Kasumi-1 (cell line): ENCODE measurements at regions not wholly inside any gene's neighbourhood (a gene's known extent, or its start where the extent isn't known, plus 50 kb on each side); places are given as distances from the start of the nearest gene placed in this dataset.

ENCODE experiments used
- DNase-seq, 2 experiments: peaks; one replicate each; lab custom pipeline; 2025; lab: John Stamatoyannopoulos, UW

GRCh38 chr3:78421247-78421966, 1346.4 kb downstream of the ROBO1 start:
- DNase-seq, result no peak

GRCh38 chr3:78424656-78425055, 1343.1 kb downstream of the ROBO1 start:
- DNase-seq, result no peak

GRCh38 chr3:78426454-78426853, 1341.3 kb downstream of the ROBO1 start:
- no peak for DNase-seq

- no peak for DNase-seq
Measured at GRCh38 chr3:78427303-78427702, 1340.5 kb downstream of the ROBO1 start.

GRCh38 chr3:78430741-78431140, 1337.1 kb downstream of the ROBO1 start:
- DNase-seq, result no peak

- no peak for DNase-seq
Measured at GRCh38 chr3:78434801-78435200, 1333.0 kb downstream of the ROBO1 start.

GRCh38 chr3:78455166-78455565, 1312.6 kb downstream of the ROBO1 start:
- no peak for DNase-seq

GRCh38 chr3:78455712-78456433, 1311.9 kb downstream of the ROBO1 start:
- no peak for DNase-seq

GRCh38 chr3:78459796-78460195, 1308.0 kb downstream of the ROBO1 start:
- DNase-seq, result no peak

GRCh38 chr3:78462021-78462420, 1305.8 kb downstream of the ROBO1 start:
- no peak for DNase-seq

GRCh38 chr3:78476076-78476475, 1291.7 kb downstream of the ROBO1 start:
- DNase-seq, result no peak

GRCh38 chr3:78481050-78481449, 1286.7 kb downstream of the ROBO1 start:
- DNase-seq, result no peak

GRCh38 chr3:78483090-78483489, 1284.7 kb downstream of the ROBO1 start:
- no peak for DNase-seq

GRCh38 chr3:78494851-78495250, 1272.9 kb downstream of the ROBO1 start:
- DNase-seq, result no peak

GRCh38 chr3:78495301-78495700, 1272.5 kb downstream of the ROBO1 start:
- DNase-seq, result no peak

- DNase-seq, result no peak
Measured at GRCh38 chr3:78496501-78496900, 1271.3 kb downstream of the ROBO1 start.

- no peak for DNase-seq
Measured at GRCh38 chr3:78497021-78497420, 1270.8 kb downstream of the ROBO1 start.

- no peak for DNase-seq
Measured at GRCh38 chr3:78497767-78498166, 1270.0 kb downstream of the ROBO1 start.

- no peak for DNase-seq
Measured at GRCh38 chr3:78506061-78506460, 1261.7 kb downstream of the ROBO1 start.

- no peak for DNase-seq
Measured at GRCh38 chr3:78506581-78507195, 1261.1 kb downstream of the ROBO1 start.

- no peak for DNase-seq
Measured at GRCh38 chr3:78507196-78507984, 1260.4 kb downstream of the ROBO1 start.

GRCh38 chr3:78511840-78512239, 1256.0 kb downstream of the ROBO1 start:
- no peak for DNase-seq
